ENCODE measurements at regions not wholly inside any gene's neighbourhood (a gene's known extent, or its start where the extent isn't known, plus 50 kb on each side); places are given as distances from the start of the nearest gene placed in this dataset.

- no peak for TF ChIP-seq CTCF (IDR thresholded peaks at IDR 0.05)
- DNase-seq (ENCODE audit: low spot score) (no peak), ATAC-seq (ENCODE audit: low FRiP score) (no peak)
Observed at GRCh38 chr2:15804691-15805090, 135.7 kb upstream of the MYCN start.

GRCh38 chr2:15805206-15805605 lies 135.1 kb upstream of the MYCN start:
- TF ChIP-seq CTCF (IDR thresholded peaks at IDR 0.05) = no peak
- ATAC-seq (ENCODE audit: low FRiP score) (no peak), DNase-seq (ENCODE audit: low spot score) (no peak)

GRCh38 chr2:15805772-15806171 lies 134.6 kb upstream of the MYCN start:
- no peak for DNase-seq (ENCODE audit: low spot score)
- TF ChIP-seq CTCF (IDR thresholded peaks at IDR 0.05) = no peak
- ATAC-seq (ENCODE audit: low FRiP score) = no peak

GRCh38 chr2:15806801-15807417 lies 133.4 kb upstream of the MYCN start:
- ATAC-seq (ENCODE audit: low FRiP score) (no peak), DNase-seq (ENCODE audit: low spot score) (no peak)
- no peak for TF ChIP-seq CTCF (IDR thresholded peaks at IDR 0.05)

GRCh38 chr2:15807418-15808203 lies 132.7 kb upstream of the MYCN start:
- no peak for ATAC-seq (ENCODE audit: low FRiP score)
- DNase-seq (ENCODE audit: low spot score) = no peak

GRCh38 chr2:15808204-15808910 lies 132.0 kb upstream of the MYCN start:
- no peak for DNase-seq (ENCODE audit: low spot score)
- ATAC-seq (ENCODE audit: low FRiP score) = no peak
- no peak for TF ChIP-seq CTCF (IDR thresholded peaks at IDR 0.05)

More at GRCh38 chr2:15807418-15808203, 132.7 kb upstream of the MYCN start:
- no peak for TF ChIP-seq CTCF (IDR thresholded peaks at IDR 0.05)
